ENCODE measurements at regions not wholly inside any gene's neighbourhood (a gene's known extent, or its start where the extent isn't known, plus 50 kb on each side); places are given as distances from the start of the nearest gene placed in this dataset.

- no peak overlapping the region for H3K4me3 ChIP-seq (ENCODE audit: low read depth in 2 of 2, low read length in 1 of 2)
- peaks cover 0 to 5% of the 10 kb centered on the region in 2 experiments; a peak in 1 of 4 replicates for H3K4me1 ChIP-seq (ENCODE audit: control insufficient read depth in 1 of 2, insufficient read depth in 2 of 2, low read depth in 1 of 2, low read length in 1 of 2)
- no peak for TF ChIP-seq EP300 (IDR thresholded peaks at IDR 0.05; ENCODE audit: borderline replicate concordance in 1 of 2, low read depth in 1 of 2, low read length in 1 of 2)
- TF ChIP-seq RFX5 (IDR thresholded peaks at IDR 0.05; ENCODE audit: low read length), result no peak
- no peak for TF ChIP-seq JUND (IDR thresholded peaks at IDR 0.05)
- TF ChIP-seq GATA2 (CRISPR knock-in tag; IDR thresholded peaks at IDR 0.05), result no peak
- no peak for TF ChIP-seq POLR2AphosphoS5 (IDR thresholded peaks at IDR 0.05; ENCODE audit: low read depth, low read length)
- TF ChIP-seq, protein P1, sequence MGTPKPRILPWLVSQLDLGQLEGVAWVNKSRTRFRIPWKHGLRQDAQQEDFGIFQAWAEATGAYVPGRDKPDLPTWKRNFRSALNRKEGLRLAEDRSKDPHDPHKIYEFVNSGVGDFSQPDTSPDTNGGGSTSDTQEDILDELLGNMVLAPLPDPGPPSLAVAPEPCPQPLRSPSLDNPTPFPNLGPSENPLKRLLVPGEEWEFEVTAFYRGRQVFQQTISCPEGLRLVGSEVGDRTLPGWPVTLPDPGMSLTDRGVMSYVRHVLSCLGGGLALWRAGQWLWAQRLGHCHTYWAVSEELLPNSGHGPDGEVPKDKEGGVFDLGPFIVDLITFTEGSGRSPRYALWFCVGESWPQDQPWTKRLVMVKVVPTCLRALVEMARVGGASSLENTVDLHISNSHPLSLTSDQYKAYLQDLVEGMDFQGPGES (IDR thresholded peaks at IDR 0.05; ENCODE audit: low read depth, low read length), result no peak
- no peak for TF ChIP-seq RCOR1 (IDR thresholded peaks at IDR 0.05; ENCODE audit: low read length)
- no peaks in the 10 kb centered on the region for H3K79me2 ChIP-seq (ENCODE audit: insufficient read depth)
- 83% methylated on average over 6 of the region's 6 CpGs for WGBS (ENCODE audit: low lambda C conversion rate)
- H3K4me2 ChIP-seq, result no peak overlapping the region
- no peak for DNase-seq
- no peaks in the 10 kb centered on the region for H4K20me1 ChIP-seq (ENCODE audit: insufficient read depth)
- POLR2A ChIA-PET, result no interaction called here
- no peak overlapping the region for H3K27ac ChIP-seq (ENCODE audit: low read depth in 2 of 2, low read length in 1 of 2)
- H3K9me3 ChIP-seq, result no peaks in the 10 kb centered on the region
- no peaks in the 10 kb centered on the region for H3K9me2 ChIP-seq
- H3F3A ChIP-seq (replicated peaks; ENCODE audit: insufficient read depth), result no peaks in the 10 kb centered on the region
- peaks cover 4% of the 10 kb centered on the region for H3K27me3 ChIP-seq (ENCODE audit: insufficient read depth)
- no peak overlapping the region for H3K9ac ChIP-seq
- CTCF ChIA-PET, result interaction anchor here (1.4 kb wide), 1 partner anchor 69 kb away, joined by 3 read pairs; no protein-coding TSS in a partner anchor
- H2AFZ ChIP-seq (ENCODE audit: low read depth), result no peak overlapping the region
- no peaks in the 10 kb centered on the region for H3K36me3 ChIP-seq (replicated peaks in 1 of 2; ENCODE audit: control insufficient read depth in 1 of 2, insufficient read depth in 2 of 2, low read length in 1 of 2)
These were observed 524.5 kb downstream of the SHQ1 start for GRCh38 chr3:72323773-72324172.

DNA sequence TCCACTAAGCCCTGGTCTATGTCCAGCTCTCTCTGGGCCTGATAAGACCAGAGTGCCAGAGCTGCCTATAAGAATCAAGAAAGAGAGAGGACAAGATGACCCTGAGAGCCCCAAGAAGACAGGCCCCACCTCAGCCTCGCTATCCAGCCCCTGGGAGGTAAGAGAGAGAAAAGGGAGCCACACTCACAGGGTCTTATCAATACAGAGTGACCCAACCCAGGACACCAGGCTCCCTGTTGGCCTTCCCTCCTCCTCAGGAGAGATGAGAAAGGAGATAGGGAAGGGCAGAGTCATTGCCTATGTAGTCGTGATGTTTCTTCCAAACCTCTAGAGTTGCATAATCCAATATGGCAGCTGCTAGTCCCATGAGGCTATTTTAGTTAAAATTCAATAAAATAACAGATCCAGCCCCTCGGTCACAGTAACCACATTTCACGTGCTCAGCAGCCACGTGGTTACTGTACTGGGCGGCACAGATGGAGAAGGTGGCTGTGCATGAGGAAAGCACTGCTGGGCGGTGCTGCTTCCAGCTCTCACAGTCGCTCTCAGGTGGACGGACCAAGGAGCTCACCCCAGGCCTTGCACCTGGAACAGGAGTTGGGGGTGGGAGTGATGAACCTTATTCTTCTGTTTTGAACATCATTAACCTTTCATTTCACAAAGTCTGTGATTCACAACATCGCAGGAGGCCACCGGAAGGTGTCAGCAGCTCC is 525.8 kb downstream of the SHQ1 start:
- Histone ChIP-seq H3K9me3 (no peaks in the 10 kb centered on the region), H3K9me2 (no peaks in the 10 kb centered on the region), H3K79me2 (ENCODE audit: insufficient read depth) (no peaks in the 10 kb centered on the region), H3K4me3 (ENCODE audit: low read depth in 2 of 2, low read length in 1 of 2) (no peak overlapping the region), H3F3A (replicated peaks; ENCODE audit: insufficient read depth) (no peaks in the 10 kb centered on the region), H3K27ac (ENCODE audit: low read depth in 2 of 2, low read length in 1 of 2) (no peak overlapping the region), H3K27me3 (ENCODE audit: insufficient read depth) (peaks cover 4% of the 10 kb centered on the region), H3K4me2 (no peak overlapping the region), H2AFZ (ENCODE audit: low read depth) (no peak overlapping the region), H3K4me1 (ENCODE audit: control insufficient read depth in 1 of 2, insufficient read depth in 2 of 2, low read depth in 1 of 2, low read length in 1 of 2) (peaks cover 0 to 9% of the 10 kb centered on the region in 2 experiments; a peak in 1 of 4 replicates), H3K9ac (no peak overlapping the region), H3K36me3 (replicated peaks in 1 of 2; ENCODE audit: control insufficient read depth in 1 of 2, insufficient read depth in 2 of 2, low read length in 1 of 2) (no peaks in the 10 kb centered on the region), H4K20me1 (ENCODE audit: insufficient read depth) (no peaks in the 10 kb centered on the region)
- POLR2A ChIA-PET, result no interaction called here
- CTCF ChIA-PET, result interaction anchor here (0.6 to 1.2 kb wide), 4 partner anchors 9 to 141 kb away, joined by 3 read pairs; no protein-coding TSS in a partner anchor
- TF ChIP-seq RAD21 (IDR thresholded peaks at IDR 0.05; ENCODE audit: low read length), result no peak
- TF ChIP-seq EZH2phosphoT487 (IDR thresholded peaks at IDR 0.05; ENCODE audit: borderline replicate concordance, low read depth), result no peak
- 72% methylated on average over 11 of the region's 11 CpGs for WGBS (ENCODE audit: low lambda C conversion rate)
- DNase-seq, result no peak

DNA sequence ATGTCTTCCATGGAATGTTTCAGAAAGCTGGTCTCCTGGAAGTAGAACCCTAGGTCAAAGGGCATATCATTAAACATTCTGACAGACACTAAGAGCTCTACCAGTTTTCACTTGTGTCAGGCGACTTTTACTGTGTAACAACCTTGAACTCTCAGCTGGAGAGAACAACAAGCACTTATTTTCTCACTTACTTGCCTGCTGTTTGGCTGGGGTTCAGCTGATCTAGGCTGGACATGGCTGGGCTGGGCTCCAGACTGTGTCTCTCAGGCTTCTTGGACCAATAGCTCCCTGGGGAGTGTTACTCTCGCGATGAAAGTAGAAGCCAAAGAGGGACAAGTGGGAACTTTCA is 527.3 kb downstream of the SHQ1 start:
- 100% methylated on average over 3 of the region's 3 CpGs for WGBS (ENCODE audit: low lambda C conversion rate)
- no peak for DNase-seq
- H3K36me3 ChIP-seq (replicated peaks in 1 of 2; ENCODE audit: control insufficient read depth in 1 of 2, insufficient read depth in 2 of 2, low read length in 1 of 2), result no peaks in the 10 kb centered on the region
- CTCF ChIA-PET, result interaction anchor here (1.2 kb wide), 1 partner anchor 12 kb away, joined by 3 read pairs; no protein-coding TSS in a partner anchor
- no peak overlapping the region for H3K27ac ChIP-seq (ENCODE audit: low read depth in 2 of 2, low read length in 1 of 2)
- no peaks in the 10 kb centered on the region for H4K20me1 ChIP-seq (ENCODE audit: insufficient read depth)
- H3K9me2 ChIP-seq, result no peaks in the 10 kb centered on the region
- POLR2A ChIA-PET, result no interaction called here
- H3K27me3 ChIP-seq (ENCODE audit: insufficient read depth), result peaks cover 4% of the 10 kb centered on the region
- H3K4me3 ChIP-seq (ENCODE audit: low read depth in 2 of 2, low read length in 1 of 2), result no peak overlapping the region
- no peak overlapping the region for H2AFZ ChIP-seq (ENCODE audit: low read depth)
- no peaks in the 10 kb centered on the region for H3K79me2 ChIP-seq (ENCODE audit: insufficient read depth)
- H3K4me1 ChIP-seq (ENCODE audit: control insufficient read depth in 1 of 2, insufficient read depth in 2 of 2, low read depth in 1 of 2, low read length in 1 of 2), result peaks cover 0 to 19% of the 10 kb centered on the region in 2 experiments; a peak in 1 of 4 replicates
- no peak overlapping the region for H3K4me2 ChIP-seq
- H3F3A ChIP-seq (replicated peaks; ENCODE audit: insufficient read depth), result no peaks in the 10 kb centered on the region
- H3K9me3 ChIP-seq, result no peaks in the 10 kb centered on the region
- H3K9ac ChIP-seq, result no peak overlapping the region
- TF ChIP-seq SMC3 (IDR thresholded peaks at IDR 0.05; ENCODE audit: low read depth, low read length) (no peak), NFIC (IDR thresholded peaks at IDR 0.05; ENCODE audit: borderline replicate concordance) (no peak), GABPA (IDR thresholded peaks at IDR 0.05; ENCODE audit: low read depth) (no peak), USF2 (IDR thresholded peaks at IDR 0.05; ENCODE audit: borderline replicate concordance, low read depth, low read length) (no peak), ZBTB33 (IDR thresholded peaks at IDR 0.05; ENCODE audit: borderline replicate concordance, low read depth) (no peak), YY1 (IDR thresholded peaks at IDR 0.05; ENCODE audit: low read depth) (no peak), FOSL2 (IDR thresholded peaks at IDR 0.05; ENCODE audit: borderline replicate concordance, low read depth) (no peak)
